HUES48 (cell line): ENCODE measurements at regions not wholly inside any gene's neighbourhood (a gene's known extent, or its start where the extent isn't known, plus 50 kb on each side); places are given as distances from the start of the nearest gene placed in this dataset.

Experiments
- H3K27ac ChIP-seq: one replicate; pipeline ENCODE4 v1.7.0; 2013; ENCODE audit warnings: low read depth, low read length, inconsistent platforms
- H3K27me3 ChIP-seq: 2 replicates; pipeline ENCODE4 v1.6.1; 2013; ENCODE audit warnings: mild to moderate bottlenecking, low read length; ENCODE audit not compliant: control insufficient read depth, insufficient read depth
- H3K36me3 ChIP-seq: 2 replicates; pipeline ENCODE4 v1.6.1; 2013; ENCODE audit warnings: low read length; ENCODE audit not compliant: control insufficient read depth, insufficient read depth
- H3K4me1 ChIP-seq: 2 replicates; pipeline ENCODE4 v1.6.1; 2013; ENCODE audit warnings: mild to moderate bottlenecking, low read length; ENCODE audit not compliant: control insufficient read depth, insufficient read depth
- H3K4me3 ChIP-seq: 2 replicates; pipeline ENCODE4 v1.5.1; 2013; ENCODE audit warnings: mild to moderate bottlenecking, low read depth, low read length
- H3K9ac ChIP-seq: 2 replicates; pipeline ENCODE4 v1.6.1; 2013; ENCODE audit warnings: mild to moderate bottlenecking, low read depth, low read length, moderate library complexity
- H3K9me3 ChIP-seq: 2 replicates; pipeline ENCODE4 v1.6.1; 2013; ENCODE audit warnings: low read length; ENCODE audit not compliant: control insufficient read depth, insufficient read depth

GRCh38 chr7:149622444-149623210 lies 125.0 kb upstream of the ZNF746 start:
- Histone ChIP-seq H3K27ac (no peak overlapping the region), H3K27me3 (no peaks in the 10 kb centered on the region; the same call in 1 of the 2 replicates), H3K4me1 (peaks cover 5% of the 10 kb centered on the region; the same call in 1 of the 2 replicates), H3K9ac (no peak overlapping the region), H3K4me3 (peak overlapping the region; percentile 92; the same call in 1 of the 2 replicates), H3K36me3 (peaks cover 34% of the 10 kb centered on the region), H3K9me3 (no peaks in the 10 kb centered on the region)

- Histone ChIP-seq H3K4me3 (no peak overlapping the region), H3K4me1 (peaks cover 5% of the 10 kb centered on the region; the same call in 1 of the 2 replicates), H3K27me3 (no peaks in the 10 kb centered on the region), H3K9ac (no peak overlapping the region), H3K36me3 (peaks cover 41% of the 10 kb centered on the region), H3K9me3 (no peaks in the 10 kb centered on the region), H3K27ac (no peak overlapping the region)
These were observed 124.2 kb upstream of the ZNF746 start for GRCh38 chr7:149621776-149622175.

DNA sequence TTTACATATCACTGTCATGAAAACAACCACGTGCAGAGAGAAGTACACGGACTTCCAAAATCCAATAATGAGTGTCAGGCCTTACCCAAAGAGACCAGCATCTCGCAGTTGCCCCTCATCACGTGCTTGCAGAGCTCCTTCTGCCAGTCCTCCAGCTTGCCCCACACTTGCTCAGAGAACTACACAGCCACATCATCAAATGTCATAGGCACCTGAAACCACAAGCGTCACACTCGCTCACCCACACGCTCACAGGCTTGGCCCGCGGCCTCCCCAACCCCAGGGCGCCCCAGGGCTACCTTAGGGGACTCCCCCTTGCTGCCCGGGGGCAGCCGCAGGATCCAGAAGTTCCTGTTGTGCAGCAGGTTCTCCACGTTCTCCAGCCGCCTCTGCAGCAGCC lies 123.4 kb upstream of the ZNF746 start:
- Histone ChIP-seq H3K9ac (no peak overlapping the region), H3K4me3 (no peak overlapping the region), H3K27ac (no peak overlapping the region), H3K9me3 (no peaks in the 10 kb centered on the region), H3K27me3 (no peaks in the 10 kb centered on the region), H3K36me3 (peaks cover 41% of the 10 kb centered on the region), H3K4me1 (peaks cover 5% of the 10 kb centered on the region; the same call in 1 of the 2 replicates)

GRCh38 chr7:149616898-149617297 lies 119.3 kb upstream of the ZNF746 start:
- Histone ChIP-seq H3K4me1 (no peaks in the 10 kb centered on the region), H3K4me3 (no peak overlapping the region), H3K9me3 (no peaks in the 10 kb centered on the region), H3K36me3 (peaks cover 77% of the 10 kb centered on the region), H3K27ac (no peak overlapping the region), H3K9ac (no peak overlapping the region), H3K27me3 (no peaks in the 10 kb centered on the region)

- Histone ChIP-seq H3K27me3 (no peaks in the 10 kb centered on the region), H3K4me1 (no peaks in the 10 kb centered on the region), H3K27ac (no peak overlapping the region), H3K9ac (no peak overlapping the region), H3K36me3 (peaks cover 85% of the 10 kb centered on the region), H3K9me3 (no peaks in the 10 kb centered on the region), H3K4me3 (no peak overlapping the region)
These were observed 118.2 kb upstream of the ZNF746 start for GRCh38 chr7:149615690-149616270.

GRCh38 chr7:149610441-149611011 lies 112.9 kb upstream of the ZNF746 start:
- Histone ChIP-seq H3K9ac (no peak overlapping the region), H3K36me3 (peaks cover 64% of the 10 kb centered on the region)

DNA sequence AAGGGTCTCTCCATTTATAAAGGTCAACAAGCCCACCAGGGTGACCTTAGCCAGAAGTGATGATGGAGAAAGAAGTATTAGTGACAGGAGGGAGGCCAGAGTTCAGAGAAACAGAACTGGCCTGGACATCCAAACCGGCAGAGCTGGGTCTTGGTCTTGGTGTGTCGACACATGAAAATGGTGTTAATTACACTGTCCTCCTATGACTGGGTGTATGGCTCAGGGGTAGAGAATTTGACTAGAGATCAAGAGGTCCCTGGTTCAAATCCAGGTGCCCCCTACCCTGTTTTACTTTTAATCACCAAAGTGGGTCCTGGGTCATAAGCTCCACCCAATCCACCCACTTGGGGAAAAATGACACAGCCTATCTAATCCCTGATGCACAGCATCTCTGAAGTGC lies 110.6 kb upstream of the ZNF746 start:
- no peak overlapping the region for H3K4me3 ChIP-seq
- H3K9me3 ChIP-seq: no peaks in the 10 kb centered on the region
- no peaks in the 10 kb centered on the region for H3K4me1 ChIP-seq
- H3K36me3 ChIP-seq: peaks cover 48% of the 10 kb centered on the region
- H3K27ac ChIP-seq: no peak overlapping the region
- no peak overlapping the region for H3K9ac ChIP-seq
- no peaks in the 10 kb centered on the region for H3K27me3 ChIP-seq

More at GRCh38 chr7:149610441-149611011, 112.9 kb upstream of the ZNF746 start:
- H3K9me3 ChIP-seq: no peaks in the 10 kb centered on the region
- no peak overlapping the region for H3K4me3 ChIP-seq
- no peak overlapping the region for H3K27ac ChIP-seq
- H3K4me1 ChIP-seq: no peaks in the 10 kb centered on the region
- H3K27me3 ChIP-seq: no peaks in the 10 kb centered on the region

GRCh38 chr7:149607683-149608082 lies 110.1 kb upstream of the ZNF746 start:
- Histone ChIP-seq H3K4me3 (no peak overlapping the region), H3K4me1 (no peaks in the 10 kb centered on the region), H3K36me3 (peaks cover 48% of the 10 kb centered on the region), H3K27me3 (no peaks in the 10 kb centered on the region), H3K9me3 (no peaks in the 10 kb centered on the region), H3K27ac (no peak overlapping the region), H3K9ac (no peak overlapping the region)

- Histone ChIP-seq H3K4me1 (no peaks in the 10 kb centered on the region), H3K9ac (no peak overlapping the region), H3K4me3 (no peak overlapping the region), H3K27me3 (no peaks in the 10 kb centered on the region), H3K36me3 (peaks cover 47% of the 10 kb centered on the region), H3K27ac (no peak overlapping the region), H3K9me3 (no peaks in the 10 kb centered on the region)
These were observed 109.2 kb upstream of the ZNF746 start for GRCh38 chr7:149606826-149607225.

DNA sequence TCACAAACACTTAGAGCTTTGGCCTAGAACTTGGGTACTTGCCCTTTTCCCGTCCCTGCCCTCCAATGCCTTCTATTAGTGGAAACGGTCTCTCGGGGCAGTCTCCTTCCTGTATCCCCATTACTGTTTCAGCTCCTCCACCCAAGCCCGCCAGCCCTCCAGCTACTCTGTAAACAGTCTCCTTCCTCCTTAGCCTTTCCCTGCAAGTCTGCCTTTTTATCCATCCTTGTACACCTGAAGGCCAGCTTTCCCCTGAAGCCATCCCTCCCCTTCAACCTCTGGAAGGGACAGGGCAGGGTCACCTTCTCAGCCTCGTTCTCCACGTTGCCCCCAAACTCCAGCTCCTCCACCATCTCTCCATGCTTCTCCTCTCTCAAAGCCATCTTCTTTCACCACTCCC lies 108.1 kb upstream of the ZNF746 start:
- Histone ChIP-seq H3K9ac (no peak overlapping the region), H3K4me1 (no peaks in the 10 kb centered on the region), H3K27ac (no peak overlapping the region), H3K36me3 (peaks cover 39% of the 10 kb centered on the region), H3K27me3 (no peaks in the 10 kb centered on the region), H3K4me3 (no peak overlapping the region), H3K9me3 (no peaks in the 10 kb centered on the region)

DNA sequence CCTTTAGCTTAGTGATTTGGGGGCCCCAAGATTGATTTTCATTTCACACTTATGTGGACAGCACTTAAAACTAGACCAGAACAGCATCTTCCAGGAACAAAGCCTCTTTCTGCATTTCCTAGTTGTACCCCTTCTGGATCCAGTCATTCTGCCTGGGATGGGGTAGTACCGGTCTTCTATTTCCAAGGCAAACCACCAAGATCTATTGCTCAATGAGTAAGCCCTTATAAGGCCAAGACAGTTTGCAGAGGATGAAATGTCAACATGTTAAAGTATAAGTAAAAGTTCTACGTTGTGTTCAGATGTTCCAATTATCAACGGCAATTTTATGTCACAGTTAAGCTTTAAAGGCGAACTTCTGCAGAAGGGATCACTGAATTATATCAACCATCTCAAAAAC lies 106.9 kb upstream of the ZNF746 start:
- Histone ChIP-seq H3K9ac (no peak overlapping the region), H3K27me3 (no peaks in the 10 kb centered on the region), H3K4me3 (no peak overlapping the region), H3K36me3 (peaks cover 31% of the 10 kb centered on the region; the same call in 1 of the 2 replicates), H3K4me1 (no peaks in the 10 kb centered on the region), H3K9me3 (no peaks in the 10 kb centered on the region), H3K27ac (no peak overlapping the region)
